ELR (cell line): ENCODE measurements at regions not wholly inside any gene's neighbourhood (a gene's known extent, or its start where the extent isn't known, plus 50 kb on each side); places are given as distances from the start of the nearest gene placed in this dataset.
A peak's percentile ranks its signal among the peaks of the same experiment; 100 is the strongest.
"Not testable (repeated sequence)": the region's sequence is repeated elsewhere in the genome, so short reads cannot be mapped to it uniquely, and the experiment has no call there.

Experiments used
- DNase-seq: peaks from one replicate; pipeline ENCODE4 v3.0.0-alpha.2; 2015; ENCODE audit warnings: low read depth

DNA sequence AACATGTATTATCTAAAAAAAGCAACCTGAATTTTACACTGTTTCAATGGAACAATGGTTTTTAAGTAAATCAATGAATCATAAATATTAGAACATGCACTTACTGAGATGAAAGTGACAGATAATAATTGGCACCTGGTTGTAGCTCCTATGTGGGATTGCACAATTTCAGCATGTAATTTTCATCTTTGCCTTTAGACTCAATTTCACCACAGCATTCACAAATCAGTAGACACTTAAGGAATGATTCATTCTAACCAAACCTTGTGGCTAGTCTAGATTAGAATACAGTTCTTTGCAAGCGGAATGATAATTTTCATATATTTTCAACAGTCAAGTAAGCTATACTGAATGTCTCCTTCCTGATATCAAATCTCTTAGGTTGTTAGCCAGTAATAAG is 853.4 kb downstream of the KCNT2 start:
- DNase-seq: peak; percentile 13

- DNase-seq: no peak
Measured at GRCh38 chr1:195754303-195754702, 853.9 kb downstream of the KCNT2 start.

GRCh38 chr1:195748969-195749368 is 859.3 kb downstream of the KCNT2 start:
- DNase-seq: no peak

DNA sequence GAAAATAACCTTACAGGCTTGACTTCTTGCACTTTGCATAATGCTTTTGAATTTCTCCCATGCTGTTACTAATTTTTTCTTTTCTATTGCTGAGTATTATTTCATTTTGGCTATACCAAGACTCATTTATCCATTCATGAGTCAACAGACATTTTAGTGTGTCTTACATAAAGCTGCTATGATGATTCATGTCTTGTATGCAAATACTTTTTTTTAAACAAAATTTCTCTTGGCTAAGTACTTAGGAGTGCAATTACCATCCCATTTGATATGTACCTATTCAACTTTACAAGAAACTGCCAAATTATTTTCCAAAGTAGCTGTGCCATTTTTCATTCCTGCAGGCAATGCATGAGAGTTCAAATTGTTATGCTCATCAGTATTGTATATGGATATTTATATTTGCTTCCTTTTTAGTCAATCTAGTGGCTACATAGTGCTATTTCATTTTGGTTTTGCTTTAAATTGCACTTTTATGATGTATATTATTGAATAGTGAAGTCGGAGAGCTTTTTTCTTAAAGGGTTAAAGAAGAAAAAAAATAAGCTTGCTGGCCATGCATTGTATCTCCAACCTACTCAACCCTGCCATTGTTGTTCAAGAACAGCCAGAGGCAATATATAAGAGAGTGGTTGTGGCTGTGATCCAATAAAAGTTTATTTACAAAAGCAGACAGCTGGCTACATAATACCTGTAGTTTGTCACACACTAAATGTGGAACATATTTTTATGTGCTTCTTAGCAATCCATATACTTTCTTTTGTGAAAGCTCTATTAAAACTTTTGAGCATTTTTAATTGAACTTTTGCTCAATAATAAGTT is 862.8 kb downstream of the KCNT2 start:
- peak; percentile 69 for DNase-seq

DNA sequence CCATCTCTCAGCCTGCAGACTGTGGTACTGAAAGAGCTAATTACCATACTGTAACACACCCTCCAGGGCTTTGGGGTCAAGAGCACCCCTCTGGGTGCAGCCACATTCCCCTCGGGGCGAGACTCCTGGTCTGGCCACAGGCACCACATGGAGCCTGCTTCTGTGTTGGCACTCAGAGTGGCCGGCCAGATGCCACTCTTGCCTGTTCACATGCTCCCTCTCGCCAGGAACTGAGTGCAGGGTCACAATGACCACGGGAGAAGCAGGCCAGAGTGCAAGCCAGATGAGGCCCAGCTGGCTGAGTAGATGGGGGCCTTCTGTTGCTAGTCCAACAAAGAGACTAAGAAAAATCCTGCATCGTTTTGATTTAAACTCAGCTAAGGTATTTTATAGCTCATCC is 864.0 kb downstream of the KCNT2 start:
- DNase-seq: no peak

DNA sequence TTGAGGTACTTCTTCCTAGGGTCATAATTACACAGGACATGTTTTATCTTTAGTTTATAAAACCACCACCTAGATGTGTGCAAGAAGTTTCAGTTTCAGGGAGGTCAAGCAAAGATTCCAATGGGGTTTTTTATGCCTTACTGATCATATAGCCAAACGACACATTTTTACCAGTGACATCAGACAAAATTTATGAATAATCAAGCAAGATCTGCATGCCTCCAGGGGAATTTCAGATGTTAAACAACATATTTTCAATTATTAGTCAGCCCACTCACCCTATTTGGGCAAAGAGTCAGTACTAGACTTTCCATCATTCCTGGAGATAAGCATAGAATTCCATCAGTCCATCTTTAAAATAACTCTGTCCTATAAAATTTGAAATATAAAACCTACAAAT is 867.4 kb downstream of the KCNT2 start:
- peak; percentile 79 for DNase-seq

GRCh38 chr1:195738966-195739650 is 869.1 kb downstream of the KCNT2 start:
- DNase-seq: peak; percentile 52

DNA sequence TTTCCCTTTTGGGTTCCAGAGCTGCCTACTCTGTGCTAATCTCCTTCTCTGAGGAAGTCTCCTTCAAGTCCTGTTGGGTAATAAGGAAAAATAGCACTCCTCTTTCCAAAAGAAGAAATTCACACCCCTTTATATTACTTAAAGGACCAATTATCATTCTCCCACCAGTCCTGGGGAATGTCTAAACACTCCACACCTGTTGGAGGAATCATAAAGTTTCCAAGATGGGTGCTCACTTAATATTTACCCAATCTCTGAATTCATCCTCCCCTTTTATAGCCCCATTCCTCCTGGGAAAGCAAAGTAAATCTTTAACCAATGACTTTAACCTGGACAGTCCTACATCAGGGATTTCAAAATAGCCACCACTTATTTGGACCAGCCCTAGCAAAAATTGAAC is 873.1 kb downstream of the KCNT2 start:
- DNase-seq: no peak

- peak; percentile 52 for DNase-seq
Measured at GRCh38 chr1:195733826-195734225, 874.4 kb downstream of the KCNT2 start.

DNA sequence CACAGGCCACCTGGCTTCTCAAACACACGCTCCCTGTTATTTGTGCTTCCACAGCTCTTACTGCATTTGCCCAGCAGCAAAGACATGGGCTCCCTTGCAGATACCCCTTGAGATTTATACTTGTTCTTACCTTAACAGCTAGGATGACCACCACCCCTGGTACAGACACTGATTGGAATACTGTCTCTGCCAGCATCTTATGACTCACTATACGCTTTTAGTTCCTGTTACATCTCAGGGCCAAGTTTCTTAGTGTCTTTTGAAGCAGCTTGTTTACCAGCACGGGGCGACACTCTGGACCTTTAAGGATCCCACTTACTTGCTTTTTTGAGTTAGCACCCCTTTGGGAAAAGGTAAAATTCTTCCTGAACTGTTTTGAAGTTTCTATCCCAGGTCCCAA is 874.8 kb downstream of the KCNT2 start:
- DNase-seq: no peak

GRCh38 chr1:195731385-195731784 is 876.9 kb downstream of the KCNT2 start:
- DNase-seq: no peak

- no peak for DNase-seq
Measured at GRCh38 chr1:195723796-195724194, 884.4 kb downstream of the KCNT2 start.

DNA sequence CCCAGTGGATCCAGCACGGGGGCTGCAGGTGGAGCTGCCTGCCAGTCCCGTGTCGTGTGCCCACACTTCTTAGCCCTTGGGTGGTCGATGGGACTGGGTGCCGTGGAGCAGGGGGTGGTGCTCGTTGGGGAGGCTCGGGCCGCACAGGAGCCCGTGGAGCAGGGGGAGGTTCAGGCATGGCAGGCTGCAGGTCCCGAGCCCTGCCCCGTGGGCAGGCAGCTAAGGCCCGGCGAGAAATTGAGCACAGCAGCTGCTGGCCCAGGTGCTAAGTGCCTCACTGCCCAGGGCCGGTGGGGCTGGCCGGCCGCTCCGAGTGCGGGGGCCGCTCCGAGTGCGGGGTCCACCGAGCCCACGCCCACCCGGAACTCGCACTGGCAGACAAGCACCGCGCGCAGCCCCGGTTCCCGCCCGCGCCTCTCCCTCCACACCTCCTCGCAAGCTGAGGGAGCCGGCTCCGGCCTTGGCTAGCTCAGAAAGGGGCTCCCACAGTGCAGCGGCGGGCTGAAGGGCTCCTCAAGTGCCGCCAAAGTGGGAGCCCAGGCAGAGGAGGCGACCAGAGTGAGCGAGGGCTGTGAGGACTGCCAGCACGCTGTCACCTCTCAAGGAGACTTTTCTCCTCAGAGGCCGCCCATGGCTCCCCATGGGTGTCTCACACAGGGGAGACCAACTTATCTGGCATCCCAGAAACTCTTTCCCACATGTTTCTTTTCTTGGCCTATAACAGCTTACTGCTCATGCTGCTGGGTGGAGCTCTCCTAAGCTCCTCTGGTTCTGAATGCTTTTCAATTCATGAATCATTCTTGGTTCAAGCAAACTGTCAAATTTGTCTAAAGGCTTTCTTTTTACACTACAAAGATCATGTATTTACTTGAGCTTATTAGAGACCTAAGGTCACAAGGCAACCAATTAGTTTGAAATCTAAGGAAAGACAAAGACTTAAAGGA is 885.1 kb downstream of the KCNT2 start:
- DNase-seq: not testable (repeated sequence)

- not testable (repeated sequence) for DNase-seq
Measured at GRCh38 chr1:195722146-195722545, 886.1 kb downstream of the KCNT2 start.

DNA sequence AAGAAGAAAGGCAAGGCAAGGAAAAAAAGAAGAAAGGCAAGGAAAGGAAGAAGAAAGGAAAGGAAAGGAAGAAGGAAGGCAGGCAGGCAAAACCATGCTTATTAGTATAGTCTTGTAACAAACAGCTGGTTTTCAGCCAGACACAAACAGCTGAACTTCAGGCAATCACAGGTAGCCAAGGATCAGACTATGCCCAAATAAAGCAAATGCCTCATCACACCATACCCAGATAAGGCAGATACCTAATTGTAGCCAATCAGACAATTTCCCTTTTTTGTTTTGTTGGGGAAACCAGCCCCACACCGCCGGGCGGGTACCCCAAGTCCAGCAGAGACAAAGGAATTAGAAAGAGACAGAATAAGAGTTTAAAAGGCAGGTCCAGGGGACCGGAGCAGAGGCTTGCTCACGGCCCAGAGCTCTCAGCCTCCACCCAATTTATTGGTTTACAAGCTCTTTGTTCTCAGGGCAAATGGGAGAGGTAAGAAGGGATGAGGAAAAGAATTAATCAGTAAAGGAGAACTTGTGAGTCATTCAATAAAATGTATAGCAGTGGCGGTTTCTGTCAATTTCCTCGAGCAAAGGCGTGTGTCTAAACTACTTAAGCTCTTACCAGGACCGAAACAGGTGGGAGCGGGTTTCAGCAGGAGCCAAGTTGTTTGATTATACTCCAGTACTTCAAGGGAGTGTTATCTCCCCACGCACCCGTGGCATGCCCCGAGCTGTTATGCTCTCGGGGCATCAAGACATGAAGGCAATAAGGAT is 886.8 kb downstream of the KCNT2 start:
- no peak for DNase-seq

- peak; percentile 57 for DNase-seq
Measured at GRCh38 chr1:195717651-195718050, 890.6 kb downstream of the KCNT2 start.

DNA sequence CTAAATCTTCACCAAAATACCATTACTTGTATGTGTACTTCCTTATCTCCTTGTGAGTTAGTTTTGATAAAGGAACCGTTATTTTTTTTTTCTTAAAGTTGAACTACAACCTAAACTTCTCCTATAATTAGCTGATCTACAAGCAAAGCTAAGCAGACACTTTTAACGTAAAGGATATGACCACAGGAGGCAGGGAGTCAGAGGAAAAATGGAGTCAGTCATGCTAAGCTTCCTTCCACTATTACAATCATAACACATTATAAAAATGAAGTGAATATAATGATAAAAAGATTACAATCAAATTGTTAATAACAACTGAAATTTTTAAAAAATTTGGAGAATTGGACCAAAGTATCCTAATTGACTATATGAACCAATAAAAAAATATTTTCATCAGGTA is 892.6 kb downstream of the KCNT2 start:
- no peak for DNase-seq

DNA sequence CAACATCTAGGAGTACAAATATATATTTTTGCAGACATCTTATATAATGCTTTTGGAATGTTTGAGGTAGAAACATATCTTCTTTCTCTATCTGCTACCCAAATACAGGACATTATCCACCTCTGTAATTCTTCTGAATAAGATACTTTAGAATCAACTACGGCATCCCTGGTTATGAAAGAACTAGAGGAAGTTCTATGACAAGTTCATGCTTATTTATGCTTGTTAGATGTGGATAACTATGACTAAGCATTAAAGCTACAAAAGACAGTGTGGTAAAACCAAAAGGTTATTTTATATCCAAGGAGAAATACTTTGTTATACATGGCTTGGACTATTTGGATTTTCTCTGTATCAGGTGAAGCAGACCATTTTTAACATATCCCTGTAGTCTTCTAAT is 894.0 kb downstream of the KCNT2 start:
- DNase-seq: peak; percentile 71

GRCh38 chr1:195709821-195710220 is 898.4 kb downstream of the KCNT2 start:
- no peak for DNase-seq

DNA sequence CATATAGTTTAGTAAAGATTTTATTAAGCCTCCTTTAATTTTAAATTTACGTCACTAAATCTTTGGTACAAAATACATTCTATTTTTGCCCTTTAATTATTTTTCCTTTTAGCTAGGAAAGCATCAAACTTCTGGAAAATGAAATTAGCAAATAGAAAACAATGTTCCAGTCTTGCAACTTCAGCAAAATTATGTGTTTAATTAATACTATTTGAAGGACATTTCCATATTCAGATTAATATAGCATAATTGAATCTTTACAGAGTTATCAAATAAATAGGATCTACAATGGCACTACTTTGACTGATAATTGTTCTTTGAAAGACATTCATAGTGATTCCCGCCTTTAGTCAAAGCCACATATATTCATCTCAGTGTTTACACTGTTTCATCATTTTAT is 904.2 kb downstream of the KCNT2 start:
- no peak for DNase-seq

DNA sequence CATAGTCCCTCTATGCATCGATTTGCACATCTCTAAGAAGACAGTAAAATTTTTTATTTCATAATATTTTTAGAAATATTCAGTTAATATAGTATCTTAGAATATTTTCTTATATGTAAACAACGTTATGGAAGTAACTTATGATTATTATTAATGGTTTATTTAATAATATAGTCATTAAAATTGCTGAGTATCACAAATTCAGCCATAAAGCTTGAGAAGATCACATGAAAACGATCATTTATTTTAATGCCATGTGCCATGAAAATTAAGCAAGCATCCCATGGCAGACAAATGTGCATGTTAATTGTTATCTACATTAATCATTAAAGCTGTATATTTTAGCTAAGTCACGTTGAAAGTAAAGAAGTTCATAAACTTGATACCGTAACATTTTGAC is 907.1 kb downstream of the KCNT2 start:
- DNase-seq: no peak

- DNase-seq: no peak
Measured at GRCh38 chr1:195697130-195697529, 911.1 kb downstream of the KCNT2 start.
